B cell (primary cell): ENCODE measurements at regions not wholly inside any gene's neighbourhood (a gene's known extent, or its start where the extent isn't known, plus 50 kb on each side); places are given as distances from the start of the nearest gene placed in this dataset.

ENCODE experiments used
- ATAC-seq: fragments of 200-7000 bp; cut with Tn5 transposase; one replicate; pipeline ENCODE4 v1.10.0; 2021; ENCODE audit warnings: low read depth, mild to moderate bottlenecking, moderate number of reproducible peaks, moderate library complexity
- CTCF ChIA-PET: fragments of 350-600 bp; sonication (Branson Sonifier 250); formaldehyde crosslinking; loops from one replicate; lab custom pipeline; 2021; ENCODE audit warnings: antibody characterized with exemption, inconsistent platforms; lab: Charles Lee
- POLR2A ChIA-PET: fragments of 350-600 bp; sonication (Branson Sonifier 250); formaldehyde crosslinking; loops from one replicate; lab custom pipeline; 2021; ENCODE audit warnings: antibody characterized with exemption; lab: Charles Lee
- DNase-seq: peaks from one replicate; pipeline ENCODE4 v3.0.0; 2013
- H2AFZ ChIP-seq: 2 replicates; pipeline ENCODE4 v1.6.1; 2012; ENCODE audit warnings: mild to moderate bottlenecking, low read depth, low read length; ENCODE audit not compliant: insufficient read depth, poor library complexity, severe bottlenecking
- H3K27ac ChIP-seq, 2 donors: 1 replicate in 1 of 2; 2 replicates in 1 of 2; pipeline ENCODE4 v1.5.1; 2012 to 2013; ENCODE audit warnings: low read length in 2 of 2, mild to moderate bottlenecking in 2 of 2, moderate library complexity in 1 of 2
- H3K27me3 ChIP-seq, 4 experiments: fragments of 200-600 bp in 1 of 4; sonication (generic) in 1 of 4; replicated peaks in 1 of 4; 1 replicate in 2 of 4; 2 replicates in 2 of 4; pipeline versions ENCODE4 v1.6.1 to v1.7.0; 2013 to 2016; ENCODE audit warnings: low read length in 3 of 4, mild to moderate bottlenecking in 2 of 4, mixed read lengths in 1 of 4, moderate library complexity in 1 of 4; ENCODE audit not compliant: insufficient read depth in 4 of 4, control insufficient read depth in 3 of 4; ENCODE audit errors: control extremely low read depth in 1 of 4
- H3K36me3 ChIP-seq, 2 experiments: replicated peaks in 1 of 2; 1 replicate in 1 of 2; 2 replicates in 1 of 2; pipeline versions ENCODE4 v1.6.1 to v1.7.1; 2013; ENCODE audit warnings: low read length in 1 of 2; ENCODE audit not compliant: insufficient read depth in 2 of 2, control insufficient read depth in 1 of 2; ENCODE audit errors: control extremely low read depth in 1 of 2, extremely low read depth in 1 of 2
- H3K4me1 ChIP-seq, 2 donors: fragments of 200-600 bp in 1 of 2; sonication (generic) in 1 of 2; 1 replicate in 1 of 2; 2 replicates in 1 of 2; pipeline versions ENCODE4 v1.5.1 to v1.6.1; 2013 to 2017; ENCODE audit warnings: low read length in 2 of 2; ENCODE audit not compliant: control insufficient read depth in 2 of 2, insufficient read depth in 2 of 2
- H3K4me2 ChIP-seq: replicated peaks from 2 replicates; pipeline ENCODE3; 2012; ENCODE audit warnings: mild to moderate bottlenecking, low read depth, low read length; ENCODE audit not compliant: poor library complexity, severe bottlenecking
- H3K4me3 ChIP-seq, 5 experiments: fragments of 200-600 bp in 1 of 5; sonication (generic) in 1 of 5; 1 replicate in 3 of 5; 2 replicates in 2 of 5; pipeline versions ENCODE4 v1.5.1 to v1.7.0; 2011 to 2016; ENCODE audit warnings: low read length in 4 of 5, mild to moderate bottlenecking in 4 of 5, low read depth in 2 of 5, control low read depth in 1 of 5, moderate library complexity in 1 of 5; ENCODE audit not compliant: insufficient read depth in 1 of 5; ENCODE audit errors: control extremely low read depth in 1 of 5, extremely low read depth in 1 of 5
- H3K79me2 ChIP-seq: fragments of 200-600 bp; sonication (generic); one replicate; pipeline ENCODE4 v1.6.0; 2016; ENCODE audit warnings: low read length; ENCODE audit not compliant: control insufficient read depth, insufficient read depth
- H3K9ac ChIP-seq: fragments of 200-600 bp; sonication (generic); 2 replicates; pipeline ENCODE4 v1.6.1; 2017; ENCODE audit warnings: mild to moderate bottlenecking, low read length, moderate library complexity
- H3K9me3 ChIP-seq, 3 donors: one replicate each; pipeline versions ENCODE4 v1.6.1 to v1.7.1; 2013; ENCODE audit warnings: low read length in 2 of 3; ENCODE audit not compliant: control insufficient read depth in 2 of 3, insufficient read depth in 1 of 3; ENCODE audit errors: control extremely low read depth in 1 of 3
- H4K20me1 ChIP-seq: 2 replicates; pipeline ENCODE4 v1.6.0; 2012; ENCODE audit warnings: mild to moderate bottlenecking, low read length; ENCODE audit not compliant: insufficient read depth, control insufficient read depth, poor library complexity, severe bottlenecking
- H3K27ac Mint-ChIP-seq: one replicate; pipeline ENCODE4 v1.8.0; 2021; ENCODE audit warnings: mixed read lengths
- H3K27me3 Mint-ChIP-seq: one replicate; pipeline ENCODE4 v1.8.0; 2021; ENCODE audit warnings: mixed read lengths
- H3K4me1 Mint-ChIP-seq: one replicate; pipeline ENCODE4 v1.8.0; 2021; ENCODE audit warnings: mixed read lengths
- H3K4me3 Mint-ChIP-seq: one replicate; pipeline ENCODE4 v1.8.0; 2021; ENCODE audit warnings: mixed read lengths
- H3K9me3 Mint-ChIP-seq: one replicate; pipeline ENCODE4 v1.8.0; 2022; ENCODE audit warnings: mixed read lengths; ENCODE audit not compliant: insufficient read depth
- CTCF ChIP-seq: fragments of 200-600 bp; IDR thresholded peaks from one replicate; pipeline ENCODE4 v1.8.0; 2022; ENCODE audit warnings: antibody characterized with exemption, mild to moderate bottlenecking
- EZH2 ChIP-seq: IDR thresholded peaks from 2 replicates; pipeline ENCODE4 v1.6.1; 2012; ENCODE audit warnings: borderline replicate concordance, low read depth, mild to moderate bottlenecking, moderate library complexity, low read length; ENCODE audit not compliant: insufficient read depth, poor library complexity, severe bottlenecking
- WGBS: methylation state at CpG from one replicate; pipeline ENCODE4 v1.1.5; 2013; ENCODE audit warnings: missing lambda C conversion rate; ENCODE audit not compliant: insufficient coverage; 5-methylcytosine and 5-hydroxymethylcytosine counted together
- intact Hi-C: fragments of 100-400 bp; cut with micrococcal nuclease; formaldehyde crosslinking; loops from one replicate; pipeline ENCODE4 v1.10.0; 2022

DNA sequence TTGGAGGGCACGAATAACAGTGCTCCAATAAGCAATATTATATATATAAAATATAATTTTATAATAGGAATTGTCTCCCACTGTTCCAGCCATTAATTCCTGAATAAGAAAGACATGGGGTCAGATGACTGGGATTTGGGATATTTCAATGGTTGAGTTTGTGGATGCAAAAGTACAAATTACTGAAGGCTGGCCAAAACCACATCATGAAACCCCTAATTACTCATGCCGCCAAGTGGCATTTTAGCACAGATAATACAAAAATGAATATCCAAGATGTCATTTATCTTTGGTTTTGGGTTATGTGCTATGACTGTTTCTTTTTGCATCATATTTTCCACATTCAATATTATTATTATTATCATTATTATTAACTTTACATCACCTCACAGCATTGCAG is 261.4 kb upstream of the TBX3 start:
- Histone ChIP-seq H3K27me3 (no peaks in the 10 kb centered on the region), H3K27ac (no peak overlapping the region), H3K36me3 (no peaks in the 10 kb centered on the region), H4K20me1 (no peaks in the 10 kb centered on the region), H3K4me1 (no peaks in the 10 kb centered on the region), H3K79me2 (no peaks in the 10 kb centered on the region), H3K4me2 (no peak overlapping the region), H2AFZ (no peak overlapping the region), H3K4me3 (no peak overlapping the region), H3K9me3 (no peaks in the 10 kb centered on the region), H3K9ac (no peak overlapping the region)
- CTCF ChIA-PET, result no interaction called here
- Mint-ChIP-seq H3K4me1 (no peaks in the 10 kb centered on the region), H3K9me3 (no peaks in the 10 kb centered on the region), H3K4me3 (no peak overlapping the region), H3K27ac (no peak overlapping the region), H3K27me3 (peaks cover 2% of the 10 kb centered on the region)
- no peak for DNase-seq
- no peak for ATAC-seq
- no CpG with 5 or more reads among the region's 2 CpGs for WGBS
- intact Hi-C loops, result no loop called here
- POLR2A ChIA-PET, result no interaction called here
- TF ChIP-seq CTCF (no peak), EZH2 (no peak)

- H3K4me2 ChIP-seq, result no peak overlapping the region
- intact Hi-C loops, result no loop called here
- DNase-seq (no peak), ATAC-seq (no peak)
- Mint-ChIP-seq H3K4me1 (no peaks in the 10 kb centered on the region), H3K27me3 (peaks cover 2% of the 10 kb centered on the region), H3K4me3 (no peak overlapping the region), H3K27ac (no peak overlapping the region), H3K9me3 (no peaks in the 10 kb centered on the region)
- WGBS, result 94% methylated on average over 3 of the region's 4 CpGs
- H4K20me1 ChIP-seq, result no peaks in the 10 kb centered on the region
- H3K9me3 ChIP-seq, result peaks cover 0 to 3% (median 0%) of the 10 kb centered on the region in 3 donors
- H3K27me3 ChIP-seq, result no peaks in the 10 kb centered on the region
- ChIA-PET CTCF (no interaction called here), POLR2A (no interaction called here)
- no peaks in the 10 kb centered on the region for H3K4me1 ChIP-seq
- no peaks in the 10 kb centered on the region for H3K36me3 ChIP-seq
- no peak overlapping the region for H3K27ac ChIP-seq
- no peaks in the 10 kb centered on the region for H3K79me2 ChIP-seq
- TF ChIP-seq EZH2, result no peak
- no peak for TF ChIP-seq CTCF
- no peak overlapping the region for H2AFZ ChIP-seq
- no peak overlapping the region for H3K4me3 ChIP-seq
- no peak overlapping the region for H3K9ac ChIP-seq
Observed at GRCh38 chr12:114944736-114945135, 260.8 kb upstream of the TBX3 start.
